ENCODE measurements at regions not wholly inside any gene's neighbourhood (a gene's known extent, or its start where the extent isn't known, plus 50 kb on each side); places are given as distances from the start of the nearest gene placed in this dataset.

DNA sequence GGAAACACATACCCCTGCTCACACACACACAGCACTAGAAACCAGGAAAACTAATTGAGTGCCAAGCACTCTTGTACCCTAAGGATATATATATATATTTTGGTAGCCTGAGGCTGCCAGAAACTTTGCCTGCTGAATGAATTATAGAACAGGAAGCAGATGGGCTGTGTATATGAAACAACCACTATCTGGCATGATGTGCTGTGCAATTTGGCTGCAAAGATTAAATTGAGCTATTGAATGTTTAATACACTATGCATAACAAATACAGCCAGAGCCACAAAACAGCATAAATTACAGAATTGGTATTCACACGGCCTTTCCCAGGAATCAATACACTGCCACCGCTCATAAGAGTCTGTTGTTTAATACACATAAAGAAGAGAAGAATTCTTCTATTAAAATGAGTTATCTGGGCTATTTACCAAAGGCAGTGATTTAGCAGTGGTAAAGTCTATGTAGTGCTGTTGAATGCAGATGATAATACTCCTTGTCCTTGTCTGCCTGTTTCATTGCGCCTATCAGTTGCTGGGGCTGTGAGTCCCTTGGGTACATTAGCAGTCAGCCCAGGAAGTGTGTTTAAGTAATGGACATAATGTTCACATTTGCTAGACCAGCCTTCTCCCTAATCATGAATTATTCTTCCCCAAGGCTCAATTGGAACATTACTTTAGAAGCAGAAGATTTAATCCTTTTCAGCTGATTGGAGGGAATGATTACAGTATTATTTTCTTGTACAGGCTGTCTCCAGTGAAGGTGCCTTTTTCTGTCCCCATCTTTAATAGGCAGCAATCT is 294.3 kb downstream of the TLE1 start:
- in situ Hi-C loops (cut with HindIII; ENCODE audit: low sequenced_read_pairs) = loop anchor here (5.0 kb wide), 1 partner anchor 82 kb away; no protein-coding TSS in a partner anchor

DNA sequence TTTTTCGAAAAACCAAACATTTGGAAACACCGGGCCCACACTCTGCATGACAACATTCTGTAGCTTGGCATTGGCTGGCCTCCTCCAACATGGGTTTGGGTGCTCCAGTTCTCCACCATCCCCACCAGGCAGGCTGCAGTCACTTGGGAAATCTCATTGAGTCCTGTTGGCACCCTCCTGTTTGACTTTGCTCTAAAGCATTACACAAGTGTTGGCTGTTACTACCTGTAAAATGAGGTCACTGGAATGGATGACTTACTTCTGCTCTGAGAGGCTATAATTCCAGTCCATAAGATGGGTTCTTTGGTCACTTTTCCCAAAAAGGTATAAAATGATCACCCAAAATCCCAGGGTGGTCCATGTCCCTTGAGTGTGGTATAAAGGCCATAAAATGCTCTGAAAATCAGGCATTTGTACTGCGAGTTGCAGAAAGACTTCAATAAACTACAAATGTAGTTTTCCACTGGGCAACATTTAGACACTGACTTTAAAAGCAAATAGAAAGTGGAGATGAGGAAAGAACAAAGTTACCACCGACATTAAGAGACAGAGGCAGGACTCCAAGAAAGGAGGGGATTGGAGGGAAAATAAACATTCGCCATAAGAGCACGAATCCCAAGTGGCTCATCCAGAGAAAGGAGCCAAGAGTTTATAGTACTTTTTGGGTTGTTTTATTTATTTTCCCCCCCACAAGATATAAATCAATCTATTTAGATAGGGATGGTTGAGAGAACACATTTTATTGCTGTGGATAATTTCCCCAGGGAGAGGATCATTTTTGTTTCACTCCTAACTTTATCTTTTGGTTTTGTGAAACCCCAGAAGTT is 295.1 kb downstream of the TLE1 start:
- in situ Hi-C loops (cut with HindIII; ENCODE audit: low sequenced_read_pairs) = loop anchor here (5.0 kb wide), 1 partner anchor 83 kb away; no protein-coding TSS in a partner anchor

DNA sequence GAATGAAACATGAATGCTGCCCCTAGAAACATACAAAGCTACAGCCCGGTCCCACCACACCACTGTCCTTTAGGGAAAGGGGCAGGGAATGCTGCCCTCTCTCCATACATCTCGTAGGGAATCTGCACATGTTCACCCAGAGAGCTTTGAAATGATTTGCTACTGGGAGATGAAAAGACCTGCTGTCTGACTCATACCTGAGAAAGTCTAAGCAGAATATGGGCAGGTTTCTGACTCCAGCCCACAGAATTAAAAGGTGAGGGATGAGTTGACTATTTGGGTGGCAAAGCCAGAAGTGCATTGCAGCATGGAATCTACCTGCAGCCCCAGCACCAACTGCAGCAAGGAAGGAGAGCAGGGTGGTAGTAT is 297.9 kb downstream of the TLE1 start:
- in situ Hi-C loops (cut with HindIII; ENCODE audit: low sequenced_read_pairs) = loop anchor here (5.0 kb wide), 1 partner anchor 86 kb away; no protein-coding TSS in a partner anchor

DNA sequence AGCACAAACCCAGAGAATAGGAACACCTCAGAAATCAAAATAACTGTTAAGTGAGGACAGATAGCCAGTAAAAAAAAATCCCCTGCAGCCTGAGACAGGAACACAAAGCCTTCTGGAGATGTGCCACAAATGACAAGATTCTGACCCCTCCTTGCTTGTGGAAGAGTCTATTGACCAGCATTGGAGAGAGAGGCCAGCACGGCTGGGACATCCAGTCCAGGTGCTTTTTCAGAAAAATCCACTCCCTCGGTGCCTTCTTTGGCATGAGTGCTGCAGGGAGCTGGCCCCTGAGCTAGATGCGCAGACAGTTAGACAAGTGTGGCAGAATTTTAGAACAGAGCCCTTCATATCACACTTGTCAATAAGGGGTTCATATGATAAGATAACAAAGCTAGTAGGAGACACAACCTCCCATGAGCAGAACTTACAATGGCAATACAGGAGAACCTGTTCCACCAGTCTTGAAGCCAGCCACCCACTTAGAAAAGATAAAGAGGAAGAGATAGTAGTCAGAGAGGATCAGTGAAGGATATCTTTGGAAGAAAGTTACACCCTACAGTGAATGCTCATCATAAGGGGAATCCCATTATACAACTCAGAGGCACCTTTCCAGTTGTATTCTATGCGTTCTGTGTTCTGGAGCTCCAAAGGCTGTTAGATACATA is 298.4 kb downstream of the TLE1 start:
- in situ Hi-C loops (cut with HindIII; ENCODE audit: low sequenced_read_pairs) = loop anchor here (5.0 kb wide), 1 partner anchor 86 kb away; no protein-coding TSS in a partner anchor

DNA sequence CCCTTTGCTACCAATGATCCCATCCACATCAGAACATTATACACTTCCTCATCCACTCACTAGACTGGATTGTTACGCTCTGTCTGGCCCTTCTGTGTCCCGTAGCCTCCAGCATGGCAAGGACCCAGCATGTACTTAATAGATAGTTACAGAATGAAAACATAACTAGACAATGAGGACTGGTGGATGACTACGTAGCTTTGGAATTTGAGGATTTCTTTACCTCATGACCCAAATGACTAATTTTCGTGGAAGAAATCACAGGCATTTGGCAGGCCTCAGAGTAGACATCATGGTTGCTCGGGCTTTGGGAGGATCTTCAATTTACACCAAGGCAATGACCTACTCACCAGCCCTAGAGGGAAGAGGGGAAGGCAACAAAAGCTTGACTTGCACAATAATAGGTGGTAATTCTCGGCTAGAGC is 299.8 kb downstream of the TLE1 start:
- in situ Hi-C loops (cut with HindIII; ENCODE audit: low sequenced_read_pairs) = no loop called here

DNA sequence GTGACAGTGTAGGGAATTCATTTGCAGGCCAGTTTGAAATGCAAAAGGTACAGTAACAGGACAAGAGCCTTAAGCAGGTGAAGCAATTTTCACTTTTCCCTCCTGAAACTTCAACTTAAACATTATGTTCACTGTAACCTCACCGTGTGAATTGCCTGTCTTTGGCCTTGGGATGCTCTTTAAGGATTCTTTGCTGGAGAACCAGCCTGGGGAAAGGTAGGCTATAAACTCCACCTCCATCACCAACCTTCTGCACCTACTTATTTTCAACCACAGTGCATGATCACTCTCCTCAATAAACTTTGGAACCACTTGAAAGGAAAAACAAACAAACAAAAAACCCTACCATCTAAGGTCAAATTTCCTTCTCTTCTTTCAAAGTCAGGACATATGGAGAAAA is 300.5 kb downstream of the TLE1 start:
- in situ Hi-C loops (cut with HindIII; ENCODE audit: low sequenced_read_pairs) = no loop called here

DNA sequence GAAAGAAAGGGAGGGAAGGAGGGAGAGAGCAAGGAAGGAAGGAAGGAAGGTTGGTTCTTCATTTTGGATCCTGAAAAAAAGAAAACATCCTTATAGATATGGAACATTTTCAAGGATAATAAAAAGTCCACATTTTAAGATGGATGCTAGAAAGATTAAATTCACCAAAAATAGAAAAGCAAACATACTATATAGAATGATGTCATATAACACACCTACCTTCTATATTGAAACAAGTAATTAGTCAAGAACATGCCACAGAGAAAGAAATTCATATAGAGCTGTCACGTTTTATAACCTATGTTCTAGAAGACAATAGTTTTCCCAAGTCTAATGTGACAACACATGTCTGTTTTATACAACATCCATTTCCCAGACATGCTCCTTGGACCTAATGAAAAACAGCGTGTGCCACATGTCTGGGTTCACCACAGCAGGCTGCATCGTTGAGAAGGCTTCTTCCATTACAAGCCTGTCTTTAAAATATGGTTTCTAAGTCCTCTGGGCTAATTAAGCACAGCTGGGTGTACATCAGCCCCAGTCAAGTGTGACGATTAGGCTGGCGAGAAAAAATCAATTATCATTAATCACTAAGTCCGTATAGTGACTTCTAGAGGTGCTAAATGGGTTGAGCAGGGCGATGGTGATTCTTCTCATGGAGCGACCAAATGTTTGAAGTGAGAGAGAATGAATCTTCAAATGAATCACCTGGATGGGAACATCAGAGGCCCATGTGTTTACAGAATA is 301.8 kb downstream of the TLE1 start:
- in situ Hi-C loops (cut with HindIII; ENCODE audit: low sequenced_read_pairs) = no loop called here

DNA sequence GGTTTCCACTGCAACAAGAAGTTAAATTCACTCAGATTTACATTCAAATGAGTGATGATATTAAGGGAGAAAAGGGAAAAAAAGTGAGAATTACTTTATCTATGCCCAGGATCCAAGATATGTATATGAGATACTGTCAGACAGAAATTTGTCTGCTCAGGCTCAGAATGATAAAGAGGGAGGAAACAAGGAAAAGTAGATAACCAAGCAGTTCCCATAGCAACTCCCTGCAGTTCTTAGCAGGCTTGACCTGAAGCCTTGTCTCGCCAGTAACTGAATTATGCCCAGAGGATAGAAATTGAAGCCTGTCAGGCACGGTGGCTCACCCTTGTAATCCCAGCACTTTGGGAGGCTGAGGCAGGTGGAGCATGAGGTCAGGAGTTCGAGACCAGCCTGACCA is 304.4 kb downstream of the TLE1 start:
- in situ Hi-C loops (cut with HindIII; ENCODE audit: low sequenced_read_pairs) = no loop called here

DNA sequence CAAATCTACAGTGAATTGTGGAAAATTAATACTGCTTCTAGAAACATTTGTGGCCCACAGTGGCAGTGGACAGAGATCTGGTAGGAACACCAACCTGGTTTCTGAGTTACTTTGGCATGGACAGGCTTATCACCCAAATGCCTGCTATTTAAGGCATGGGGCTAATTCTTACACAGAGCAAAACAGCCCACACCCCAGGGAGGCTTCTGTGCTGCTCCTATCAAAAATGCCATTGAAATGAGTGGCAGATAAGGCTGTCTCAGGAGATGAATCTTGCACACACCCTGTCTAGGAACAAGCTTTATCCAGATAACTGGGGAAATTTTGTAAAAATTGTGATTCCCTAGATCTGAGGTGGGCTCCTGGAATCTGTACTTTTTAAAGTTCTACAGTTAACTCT is 307.1 kb downstream of the TLE1 start:
- in situ Hi-C loops (cut with HindIII; ENCODE audit: low sequenced_read_pairs) = no loop called here

DNA sequence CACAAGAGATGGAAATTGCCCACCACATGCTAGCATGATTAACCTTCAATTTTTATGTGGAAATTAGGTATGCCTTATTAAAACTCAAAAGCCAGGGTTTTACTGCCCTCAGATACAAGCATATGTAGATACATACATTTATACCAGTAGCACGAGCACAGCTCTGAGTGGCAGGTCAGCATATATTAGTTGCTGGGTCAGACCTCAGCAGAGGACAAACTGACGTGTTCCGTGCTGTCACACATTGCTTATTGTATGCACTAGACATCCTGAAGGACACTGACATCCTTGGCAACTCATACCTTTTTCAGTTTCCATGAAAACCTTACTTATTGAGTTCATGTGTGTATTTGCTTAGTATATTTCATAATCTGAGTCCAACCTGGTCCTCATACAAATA is 307.7 kb downstream of the TLE1 start:
- in situ Hi-C loops (cut with HindIII; ENCODE audit: low sequenced_read_pairs) = no loop called here

DNA sequence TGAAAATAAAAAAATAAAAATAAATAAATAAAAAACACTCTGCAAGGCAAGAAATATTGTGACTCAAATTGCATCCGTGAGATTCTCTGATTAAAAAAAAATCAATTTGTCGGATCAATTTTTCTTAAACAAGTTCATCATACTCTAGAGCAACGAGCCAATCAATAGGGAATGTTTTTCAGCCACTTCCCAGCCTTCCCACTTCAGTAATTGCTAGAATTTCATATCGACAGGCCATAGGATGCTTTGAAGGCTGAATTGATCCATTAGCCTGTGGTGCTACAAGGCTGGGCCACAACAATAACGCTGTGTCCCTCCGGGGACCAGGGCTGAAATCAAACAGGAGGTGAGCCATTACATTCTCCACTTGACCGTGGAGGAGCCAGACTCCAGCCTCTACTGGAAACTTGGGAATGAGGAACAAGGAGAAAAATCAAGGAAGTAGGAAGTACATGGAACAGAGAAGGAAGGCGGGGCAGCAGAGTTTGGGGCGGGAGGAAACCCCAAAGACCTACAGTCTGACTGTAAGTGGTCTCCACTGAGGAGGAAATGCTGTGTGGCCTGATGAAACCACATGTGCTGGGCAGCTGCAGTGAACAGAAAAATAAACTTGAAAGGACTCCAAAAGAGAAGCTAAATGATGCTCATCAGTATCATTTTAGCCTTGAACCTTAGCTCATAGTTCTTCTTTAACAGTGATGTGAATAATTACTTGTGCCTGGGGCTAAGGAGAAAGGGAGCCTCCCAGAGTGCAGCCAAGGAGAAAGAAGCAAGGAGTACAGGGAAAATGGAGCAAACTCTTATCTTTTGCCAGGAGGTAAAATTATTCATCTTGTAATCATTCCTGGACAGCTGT is 308.6 kb downstream of the TLE1 start:
- in situ Hi-C loops (cut with HindIII; ENCODE audit: low sequenced_read_pairs) = no loop called here

DNA sequence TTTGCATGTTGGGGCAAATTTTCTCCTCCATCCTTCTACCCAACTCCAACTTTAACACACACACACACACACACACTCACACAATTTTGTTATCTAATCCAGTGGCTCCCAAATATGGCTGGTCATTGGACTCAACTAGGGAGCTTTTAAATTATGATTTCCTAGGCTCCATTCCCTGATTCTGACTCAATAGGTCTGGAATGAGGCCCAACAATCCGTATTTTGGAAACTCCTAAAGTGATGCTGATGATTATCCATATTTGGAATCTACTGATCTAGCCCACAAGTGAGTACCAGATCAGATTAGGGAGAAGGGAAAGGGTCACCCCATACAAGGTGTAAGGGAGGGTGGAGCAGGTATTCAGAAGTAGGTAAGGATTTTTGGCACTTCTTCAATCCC is 309.7 kb downstream of the TLE1 start:
- in situ Hi-C loops (cut with HindIII; ENCODE audit: low sequenced_read_pairs) = no loop called here

DNA sequence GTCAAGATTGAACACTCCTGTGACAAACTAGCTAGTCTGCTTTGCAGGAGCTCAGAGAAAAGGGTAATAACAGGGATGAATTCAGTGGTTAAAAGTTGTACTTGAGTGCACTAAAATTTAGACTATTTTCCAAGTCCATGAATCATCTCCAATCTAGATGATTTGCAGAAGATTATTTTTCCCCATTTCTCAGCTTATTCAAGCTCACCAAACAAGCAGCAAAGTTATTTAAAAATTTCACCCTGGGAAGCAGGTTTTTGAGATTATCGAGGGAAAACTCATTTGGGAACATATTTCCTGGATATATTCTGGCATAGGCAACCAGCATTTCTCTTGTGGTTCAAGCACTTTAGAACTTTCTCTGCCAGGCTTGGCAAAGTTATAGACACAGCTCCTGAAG is 311.4 kb downstream of the TLE1 start:
- in situ Hi-C loops (cut with HindIII; ENCODE audit: low sequenced_read_pairs) = no loop called here

DNA sequence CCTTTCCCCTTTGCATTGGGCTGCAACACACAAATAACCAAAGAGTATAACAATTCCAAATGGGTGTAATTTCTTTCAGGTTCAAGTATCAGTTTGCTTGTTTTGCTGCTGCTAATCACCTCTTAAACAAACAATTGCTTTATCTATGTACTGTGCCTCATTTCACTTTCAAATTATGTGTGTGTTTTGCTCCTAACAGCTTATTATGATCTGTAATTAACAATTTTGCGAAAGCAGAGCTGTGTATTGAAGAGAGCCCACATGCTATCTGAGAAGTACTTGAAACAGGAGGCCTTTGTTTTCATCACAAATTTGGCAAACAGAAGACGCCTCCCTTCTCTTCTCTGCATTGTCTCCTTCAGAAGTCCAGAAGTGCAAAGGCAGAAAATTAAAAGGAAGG is 312.0 kb downstream of the TLE1 start:
- in situ Hi-C loops (cut with HindIII; ENCODE audit: low sequenced_read_pairs) = no loop called here

DNA sequence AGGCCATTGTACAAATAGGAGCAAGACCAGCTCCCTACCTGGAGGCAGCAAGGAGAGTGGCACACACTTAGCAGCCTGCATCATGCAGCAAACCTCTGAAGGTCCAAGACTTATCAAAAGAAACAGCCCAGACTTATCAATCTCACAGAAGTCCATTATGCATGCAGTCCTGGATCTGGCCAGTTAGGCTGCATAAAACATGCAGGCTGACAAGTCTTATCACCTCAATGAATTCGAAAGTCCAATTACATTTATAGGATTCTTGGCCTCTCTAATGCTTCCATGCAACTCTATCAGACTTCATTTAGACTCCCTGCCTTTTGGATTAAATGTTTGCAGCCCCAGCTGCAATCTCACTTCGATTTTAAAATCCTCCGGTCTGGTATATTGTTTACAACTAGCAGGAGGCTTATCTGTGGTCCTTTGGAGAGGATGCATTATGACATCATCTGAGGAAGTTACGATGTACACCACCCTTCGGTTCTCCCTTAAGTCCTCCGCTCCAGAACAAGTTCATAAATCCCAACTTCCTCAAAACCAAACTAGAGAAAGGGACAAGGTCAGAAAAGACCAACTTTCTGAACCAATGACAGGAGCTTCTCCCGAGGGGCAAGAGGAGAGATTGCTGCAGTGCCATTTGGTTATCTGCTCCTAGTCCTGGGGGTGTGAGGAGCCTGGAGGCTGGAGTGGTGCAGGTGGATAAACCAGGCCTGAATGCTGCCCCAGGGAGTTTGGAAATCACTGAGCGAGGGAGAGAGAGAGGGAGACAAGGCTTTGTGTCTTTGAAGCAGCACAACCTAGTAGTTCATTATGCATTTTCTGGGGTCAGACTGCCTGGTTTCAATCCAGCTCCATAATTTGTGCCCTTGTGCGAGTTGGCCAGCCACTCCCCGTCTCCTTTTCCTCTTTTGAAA is 313.9 kb downstream of the TLE1 start:
- in situ Hi-C loops (cut with HindIII; ENCODE audit: low sequenced_read_pairs) = no loop called here

DNA sequence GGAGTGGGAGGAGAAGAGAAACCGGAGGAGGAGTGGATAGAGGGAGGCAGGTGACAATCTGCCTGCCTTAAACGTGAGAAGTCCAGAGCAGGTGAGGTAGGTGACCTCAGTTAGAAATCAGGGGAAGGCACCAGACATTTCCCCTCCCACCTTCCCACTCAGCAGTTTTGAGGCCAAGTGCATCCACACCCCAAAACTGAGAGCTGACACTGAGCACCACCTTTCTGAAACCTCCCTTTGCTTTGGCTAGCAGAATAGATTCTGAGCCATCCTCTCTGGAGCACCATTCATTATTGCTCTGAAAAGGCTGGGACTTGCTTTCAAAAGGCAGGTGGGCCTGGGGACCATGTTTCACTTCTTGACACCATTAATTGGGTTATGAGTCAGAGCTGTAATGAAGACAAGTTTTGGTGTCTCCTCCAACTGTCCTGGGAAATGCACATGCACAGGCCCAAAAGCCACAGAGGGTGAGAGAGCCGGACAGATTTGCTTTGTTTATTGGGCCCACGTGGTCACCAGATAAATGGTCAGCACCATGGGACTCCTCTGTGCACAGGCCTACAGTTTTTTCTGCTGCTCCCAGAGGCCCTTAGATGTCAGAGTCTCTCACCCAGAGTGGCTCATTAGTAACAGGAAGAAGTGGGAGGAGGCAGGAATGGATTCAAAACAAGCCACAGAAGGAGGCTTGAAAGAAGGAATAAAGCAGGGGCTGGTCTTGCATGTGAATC is 314.7 kb downstream of the TLE1 start:
- in situ Hi-C loops (cut with HindIII; ENCODE audit: low sequenced_read_pairs) = no loop called here

DNA sequence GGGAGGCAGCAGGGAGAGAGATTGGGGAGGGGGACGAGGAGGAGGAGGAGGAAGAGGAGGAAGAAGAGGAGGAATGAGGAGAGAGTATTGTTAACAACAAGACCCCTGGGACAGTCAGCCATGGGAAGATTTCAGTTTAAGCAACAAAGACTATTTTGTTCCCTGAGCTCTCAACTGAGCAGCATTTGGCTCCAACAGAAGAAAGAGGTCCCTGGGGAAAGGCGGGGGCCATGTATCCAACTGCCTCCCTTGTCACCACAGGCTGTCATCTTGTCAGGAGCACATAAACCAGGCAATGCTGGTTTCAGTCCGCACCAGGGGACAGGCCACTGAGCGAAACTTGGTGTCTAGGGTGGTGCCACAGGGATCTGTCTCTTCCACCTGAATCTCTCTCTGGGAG is 316.1 kb downstream of the TLE1 start:
- in situ Hi-C loops (cut with HindIII; ENCODE audit: low sequenced_read_pairs) = no loop called here

DNA sequence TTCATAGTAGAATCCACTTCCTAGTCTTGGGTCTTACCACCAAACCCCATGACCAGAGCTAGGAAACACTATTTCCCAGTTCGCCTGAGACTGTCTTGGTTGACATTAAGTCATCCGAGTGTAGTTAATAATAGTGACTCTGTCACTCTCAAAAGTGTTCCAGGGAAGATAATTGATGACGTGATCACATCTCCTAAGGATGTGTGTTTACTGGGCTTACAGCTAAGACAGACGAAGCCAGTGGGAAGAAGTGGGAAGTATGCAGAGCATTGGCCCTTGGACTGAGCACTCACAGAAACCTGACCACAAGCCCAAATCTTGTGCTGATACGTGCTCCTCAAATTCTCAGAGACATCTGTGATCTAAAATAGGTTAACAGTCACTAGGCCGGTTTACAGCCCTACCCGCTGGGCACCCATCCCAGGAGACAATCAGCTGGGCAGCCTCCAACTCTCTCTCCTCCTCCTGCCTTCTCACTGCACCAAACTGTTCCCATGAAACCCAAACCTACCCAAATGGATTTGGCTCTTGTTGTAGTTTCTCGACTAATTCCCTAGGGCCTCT is 316.6 kb downstream of the TLE1 start:
- in situ Hi-C loops (cut with HindIII; ENCODE audit: low sequenced_read_pairs) = no loop called here
